ENCODE measurements at regions not wholly inside any gene's neighbourhood (a gene's known extent, or its start where the extent isn't known, plus 50 kb on each side); places are given as distances from the start of the nearest gene placed in this dataset.
"Not testable (repeated sequence)": the region's sequence is repeated elsewhere in the genome, so short reads cannot be mapped to it uniquely, and the experiment has no call there.

GRCh38 chr4:34880246-34880645 is 1364.1 kb downstream of the ARAP2 start:
- no peak for DNase-seq

GRCh38 chr4:34891892-34892291 is 1352.4 kb downstream of the ARAP2 start:
- DNase-seq, result no peak

GRCh38 chr4:34893382-34893781 is 1350.9 kb downstream of the ARAP2 start:
- no peak for DNase-seq

GRCh38 chr4:34920032-34920431 is 1324.3 kb downstream of the ARAP2 start:
- DNase-seq, result no peak

GRCh38 chr4:34921391-34921790 is 1322.9 kb downstream of the ARAP2 start:
- no peak for DNase-seq

GRCh38 chr4:34922325-34922724 is 1322.0 kb downstream of the ARAP2 start:
- DNase-seq, result no peak

- no peak for DNase-seq
These were observed 1311.7 kb downstream of the ARAP2 start for GRCh38 chr4:34932591-34932990.

- no peak for DNase-seq
These were observed 1308.6 kb downstream of the ARAP2 start for GRCh38 chr4:34935739-34936138.

- DNase-seq, result no peak
These were observed 1305.2 kb downstream of the ARAP2 start for GRCh38 chr4:34939073-34939472.

- DNase-seq, result no peak
These were observed 1300.5 kb downstream of the ARAP2 start for GRCh38 chr4:34943741-34944386.

GRCh38 chr4:34950926-34951325 is 1293.4 kb downstream of the ARAP2 start:
- no peak for DNase-seq

- no peak for DNase-seq
These were observed 1291.0 kb downstream of the ARAP2 start for GRCh38 chr4:34953145-34953799.

- no peak for DNase-seq
These were observed 1279.7 kb downstream of the ARAP2 start for GRCh38 chr4:34964613-34965012.

GRCh38 chr4:34972189-34972588 is 1272.1 kb downstream of the ARAP2 start:
- DNase-seq, result no peak

GRCh38 chr4:34973650-34974312 is 1270.5 kb downstream of the ARAP2 start:
- DNase-seq, result no peak

- DNase-seq, result no peak
These were observed 1270.0 kb downstream of the ARAP2 start for GRCh38 chr4:34974313-34974680.

- not testable (repeated sequence) for DNase-seq
These were observed 1223.1 kb downstream of the ARAP2 start for GRCh38 chr4:35021222-35021621.

- DNase-seq, result no peak
These were observed 1219.0 kb downstream of the ARAP2 start for GRCh38 chr4:35025152-35025834.

- no peak for DNase-seq
These were observed 1206.1 kb downstream of the ARAP2 start for GRCh38 chr4:35038079-35038805.

GRCh38 chr4:35038845-35039244 is 1205.5 kb downstream of the ARAP2 start:
- DNase-seq, result no peak

GRCh38 chr4:35052546-35052945 is 1191.8 kb downstream of the ARAP2 start:
- DNase-seq, result no peak

- no peak for DNase-seq
These were observed 1181.2 kb downstream of the ARAP2 start for GRCh38 chr4:35063031-35063570.

GRCh38 chr4:35066406-35066805 is 1177.9 kb downstream of the ARAP2 start:
- DNase-seq, result no peak

All from right forelimb (tissue), 1 donor.